ENCODE measurements at regions not wholly inside any gene's neighbourhood (a gene's known extent, or its start where the extent isn't known, plus 50 kb on each side); places are given as distances from the start of the nearest gene placed in this dataset.

- H3K4me2 ChIP-seq (ENCODE audit: insufficient read depth, low read length): no peak overlapping the region
- POLR2A ChIA-PET: no interaction called here
- TF ChIP-seq MAX (IDR thresholded peaks at IDR 0.05; ENCODE audit: insufficient read depth, insufficient read length) (no peak), CTCF (IDR thresholded peaks at IDR 0.05; ENCODE audit: extremely low read depth in 1 of 2, insufficient read depth in 1 of 2, low read depth in 1 of 2, low read length in 2 of 2) (no peak), POLR2A (IDR thresholded peaks at IDR 0.05; ENCODE audit: low read depth, low read length) (no peak), FOS (IDR thresholded peaks at IDR 0.05; ENCODE audit: borderline replicate concordance, insufficient read depth, low read length) (no peak), MYC (IDR thresholded peaks at IDR 0.05; ENCODE audit: low read depth, low read length) (no peak)
- no peaks in the 10 kb centered on the region for H3K9me3 ChIP-seq (replicated peaks; ENCODE audit: control insufficient read depth, insufficient read depth, low read length)
- no peaks in the 10 kb centered on the region for H3K27me3 ChIP-seq (ENCODE audit: control insufficient read depth in 2 of 2, insufficient read depth in 2 of 2, low read length in 2 of 2)
- no peak overlapping the region for H3K27ac ChIP-seq (ENCODE audit: insufficient read depth, low read depth, low read length)
- H3K4me1 ChIP-seq (ENCODE audit: control insufficient read depth, extremely low read depth, insufficient read depth, low read length): no peaks in the 10 kb centered on the region
- H3K36me3 ChIP-seq (ENCODE audit: control insufficient read depth in 2 of 2, extremely low read depth in 1 of 2, insufficient read depth in 2 of 2, low read length in 2 of 2): no peaks in the 10 kb centered on the region
- H3K4me3 ChIP-seq (replicated peaks in 1 of 3; ENCODE audit: insufficient read depth in 1 of 3, low read depth in 1 of 3, low read length in 3 of 3): no peak overlapping the region
- H3K9ac ChIP-seq (replicated peaks; ENCODE audit: extremely low read depth, insufficient read depth, low read length): no peak overlapping the region
- CTCF ChIA-PET: no interaction called here
- H3K9me1 ChIP-seq (replicated peaks; ENCODE audit: control insufficient read depth, extremely low read depth, insufficient read depth, low read length): no peaks in the 10 kb centered on the region
- dilution Hi-C loops (cut with MboI; ENCODE audit: extremely low pct_ligation_motif_present, low sequenced_read_pairs): no loop called here
- intact Hi-C loops (cut with micrococcal nuclease): no loop called here
- FAIRE-seq (no peak), DNase-seq (ENCODE audit: low read depth, low spot score) (no peak)
- H4K20me1 ChIP-seq (replicated peaks; ENCODE audit: control insufficient read depth, extremely low read depth, insufficient read depth, low read length): no peaks in the 10 kb centered on the region
- H3K79me2 ChIP-seq (ENCODE audit: control insufficient read depth, insufficient read depth, low read length): no peaks in the 10 kb centered on the region
- BruUV-seq (replicated peaks): no TSS peak
- no peak overlapping the region for H2AFZ ChIP-seq (ENCODE audit: low read depth, low read length)
These were observed 463.1 kb downstream of the PIK3C3 start for GRCh38 chr18:42418121-42418520.

GRCh38 chr18:42425025-42425424 lies 470.0 kb downstream of the PIK3C3 start:
- CTCF ChIA-PET: no interaction called here
- no peak for FAIRE-seq
- intact Hi-C loops (cut with micrococcal nuclease): no loop called here

More at GRCh38 chr18:42425025-42425424, 470.0 kb downstream of the PIK3C3 start:
- H3K9me1 ChIP-seq (replicated peaks; ENCODE audit: control insufficient read depth, extremely low read depth, insufficient read depth, low read length): no peaks in the 10 kb centered on the region
- dilution Hi-C loops (cut with MboI; ENCODE audit: extremely low pct_ligation_motif_present, low sequenced_read_pairs): no loop called here
- TF ChIP-seq JUN (IDR thresholded peaks at IDR 0.05; ENCODE audit: borderline replicate concordance, insufficient read depth, insufficient read length, low read depth) (no peak), FOS (IDR thresholded peaks at IDR 0.05; ENCODE audit: borderline replicate concordance, insufficient read depth, low read length) (no peak), EZH2 (IDR thresholded peaks at IDR 0.05; ENCODE audit: borderline replicate concordance, low read depth, low read length, severe bottlenecking) (no peak), MAX (IDR thresholded peaks at IDR 0.05; ENCODE audit: insufficient read depth, insufficient read length) (no peak), POLR2A (IDR thresholded peaks at IDR 0.05; ENCODE audit: low read depth, low read length) (no peak), MYC (IDR thresholded peaks at IDR 0.05; ENCODE audit: low read depth, low read length) (no peak), GATA2 (IDR thresholded peaks at IDR 0.05; ENCODE audit: insufficient read depth, insufficient read length, low read depth, low read length) (no peak), POLR2AphosphoS5 (IDR thresholded peaks at IDR 0.05; ENCODE audit: insufficient read depth, low read depth, low read length) (no peak), CTCF (IDR thresholded peaks at IDR 0.05; ENCODE audit: extremely low read depth in 1 of 2, insufficient read depth in 1 of 2, low read depth in 1 of 2, low read length in 2 of 2) (no peak)
- no peak overlapping the region for H3K4me3 ChIP-seq (replicated peaks in 1 of 3; ENCODE audit: insufficient read depth in 1 of 3, low read depth in 1 of 3, low read length in 3 of 3)
- no peaks in the 10 kb centered on the region for H3K36me3 ChIP-seq (ENCODE audit: control insufficient read depth in 2 of 2, extremely low read depth in 1 of 2, insufficient read depth in 2 of 2, low read length in 2 of 2)
- H2AFZ ChIP-seq (ENCODE audit: low read depth, low read length): no peak overlapping the region
- no peaks in the 10 kb centered on the region for H4K20me1 ChIP-seq (replicated peaks; ENCODE audit: control insufficient read depth, extremely low read depth, insufficient read depth, low read length)
- no peak overlapping the region for H3K9ac ChIP-seq (replicated peaks; ENCODE audit: extremely low read depth, insufficient read depth, low read length)
- H3K27ac ChIP-seq (ENCODE audit: insufficient read depth, low read depth, low read length): no peak overlapping the region
- H3K4me2 ChIP-seq (ENCODE audit: insufficient read depth, low read length): no peak overlapping the region
- no TSS peak for BruUV-seq (replicated peaks)
- no peaks in the 10 kb centered on the region for H3K4me1 ChIP-seq (ENCODE audit: control insufficient read depth, extremely low read depth, insufficient read depth, low read length)
- no peaks in the 10 kb centered on the region for H3K27me3 ChIP-seq (ENCODE audit: control insufficient read depth in 2 of 2, insufficient read depth in 2 of 2, low read length in 2 of 2)
- POLR2A ChIA-PET: no interaction called here
- DNase-seq (ENCODE audit: low read depth, low spot score): no peak
- H3K79me2 ChIP-seq (ENCODE audit: control insufficient read depth, insufficient read depth, low read length): no peaks in the 10 kb centered on the region
- H3K9me3 ChIP-seq (replicated peaks; ENCODE audit: control insufficient read depth, insufficient read depth, low read length): peaks cover 5% of the 10 kb centered on the region

Measured in endothelial cell of umbilical vein (primary cell).